ENCODE measurements at regions not wholly inside any gene's neighbourhood (a gene's known extent, or its start where the extent isn't known, plus 50 kb on each side); places are given as distances from the start of the nearest gene placed in this dataset.

DNA sequence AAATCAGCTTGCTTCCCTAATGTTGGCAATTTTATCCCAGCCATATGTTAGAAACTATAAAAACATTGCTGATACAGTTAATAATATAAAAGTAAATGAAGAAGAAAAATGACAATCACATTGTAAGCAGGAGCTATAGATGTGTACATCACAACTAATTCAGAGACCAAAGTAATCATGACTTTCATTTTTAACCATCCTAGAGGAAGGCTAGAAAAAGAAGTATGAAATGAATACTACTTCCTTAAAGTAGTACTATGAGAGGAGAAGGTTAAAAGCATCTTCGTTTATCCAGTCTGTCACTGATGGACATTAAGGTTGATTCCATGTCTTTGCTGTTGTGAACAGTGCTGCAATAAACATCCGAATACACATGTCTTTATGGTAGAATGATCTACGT is 135.5 kb downstream of the IRS2 start:
- H3K27me3 ChIP-seq = no peaks in the 10 kb centered on the region
- H3K36me3 ChIP-seq = no peaks in the 10 kb centered on the region
- no peaks in the 10 kb centered on the region for H3K9me3 ChIP-seq
- no peak overlapping the region for H3K4me3 ChIP-seq
- DNase-seq = no peak
- intact Hi-C loops (cut with DNase I; ENCODE audit: low total_unique reads) = no loop called here
- H3K4me1 ChIP-seq = no peaks in the 10 kb centered on the region
- TF ChIP-seq, protein P1, sequence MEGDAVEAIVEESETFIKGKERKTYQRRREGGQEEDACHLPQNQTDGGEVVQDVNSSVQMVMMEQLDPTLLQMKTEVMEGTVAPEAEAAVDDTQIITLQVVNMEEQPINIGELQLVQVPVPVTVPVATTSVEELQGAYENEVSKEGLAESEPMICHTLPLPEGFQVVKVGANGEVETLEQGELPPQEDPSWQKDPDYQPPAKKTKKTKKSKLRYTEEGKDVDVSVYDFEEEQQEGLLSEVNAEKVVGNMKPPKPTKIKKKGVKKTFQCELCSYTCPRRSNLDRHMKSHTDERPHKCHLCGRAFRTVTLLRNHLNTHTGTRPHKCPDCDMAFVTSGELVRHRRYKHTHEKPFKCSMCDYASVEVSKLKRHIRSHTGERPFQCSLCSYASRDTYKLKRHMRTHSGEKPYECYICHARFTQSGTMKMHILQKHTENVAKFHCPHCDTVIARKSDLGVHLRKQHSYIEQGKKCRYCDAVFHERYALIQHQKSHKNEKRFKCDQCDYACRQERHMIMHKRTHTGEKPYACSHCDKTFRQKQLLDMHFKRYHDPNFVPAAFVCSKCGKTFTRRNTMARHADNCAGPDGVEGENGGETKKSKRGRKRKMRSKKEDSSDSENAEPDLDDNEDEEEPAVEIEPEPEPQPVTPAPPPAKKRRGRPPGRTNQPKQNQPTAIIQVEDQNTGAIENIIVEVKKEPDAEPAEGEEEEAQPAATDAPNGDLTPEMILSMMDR (IDR thresholded peaks at IDR 0.05) = no peak
- no peak overlapping the region for H3K27ac ChIP-seq

GRCh38 chr13:109649713-109650112 is 136.7 kb downstream of the IRS2 start:
- H3K27ac ChIP-seq = no peak overlapping the region
- no peaks in the 10 kb centered on the region for H3K27me3 ChIP-seq
- H3K9me3 ChIP-seq = no peaks in the 10 kb centered on the region
- no peaks in the 10 kb centered on the region for H3K4me1 ChIP-seq
- no peak for DNase-seq
- H3K36me3 ChIP-seq = no peaks in the 10 kb centered on the region
- TF ChIP-seq, protein P1 (IDR thresholded peaks at IDR 0.05) = no peak
- no peak overlapping the region for H3K4me3 ChIP-seq
- intact Hi-C loops (cut with DNase I; ENCODE audit: low total_unique reads) = no loop called here

GRCh38 chr13:109647699-109648098 is 138.7 kb downstream of the IRS2 start:
- Histone ChIP-seq H3K27me3 (no peaks in the 10 kb centered on the region), H3K36me3 (no peaks in the 10 kb centered on the region), H3K27ac (no peak overlapping the region), H3K4me1 (no peaks in the 10 kb centered on the region), H3K4me3 (no peak overlapping the region), H3K9me3 (no peaks in the 10 kb centered on the region)
- no peak for DNase-seq
- TF ChIP-seq, protein P1 (IDR thresholded peaks at IDR 0.05) = no peak
- intact Hi-C loops (cut with DNase I; ENCODE audit: low total_unique reads) = no loop called here

DNA sequence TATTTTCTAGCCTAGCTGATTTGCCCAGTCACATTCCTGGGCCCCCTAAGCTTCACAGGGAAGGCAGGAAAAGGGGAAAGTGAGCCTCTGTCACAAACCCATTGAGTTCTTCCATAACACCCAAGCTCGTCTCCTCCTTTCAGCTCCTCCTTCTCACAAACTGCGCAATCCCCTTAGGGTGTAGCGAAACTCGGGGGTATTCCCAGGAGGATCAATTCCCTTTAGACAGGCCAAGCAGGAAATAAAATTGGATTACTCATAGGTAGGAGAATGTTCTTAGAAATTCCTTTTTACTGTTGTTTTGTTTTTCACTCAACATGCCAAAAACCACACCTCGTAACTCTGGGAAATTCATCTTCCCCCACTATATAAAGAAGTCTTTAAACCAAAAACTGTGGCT is 139.3 kb downstream of the IRS2 start:
- Histone ChIP-seq H3K4me3 (no peak overlapping the region), H3K4me1 (no peaks in the 10 kb centered on the region), H3K27me3 (no peaks in the 10 kb centered on the region), H3K9me3 (no peaks in the 10 kb centered on the region), H3K36me3 (no peaks in the 10 kb centered on the region), H3K27ac (no peak overlapping the region)
- TF ChIP-seq, protein P1 (IDR thresholded peaks at IDR 0.05) = no peak
- intact Hi-C loops (cut with DNase I; ENCODE audit: low total_unique reads) = no loop called here
- DNase-seq = no peak

DNA sequence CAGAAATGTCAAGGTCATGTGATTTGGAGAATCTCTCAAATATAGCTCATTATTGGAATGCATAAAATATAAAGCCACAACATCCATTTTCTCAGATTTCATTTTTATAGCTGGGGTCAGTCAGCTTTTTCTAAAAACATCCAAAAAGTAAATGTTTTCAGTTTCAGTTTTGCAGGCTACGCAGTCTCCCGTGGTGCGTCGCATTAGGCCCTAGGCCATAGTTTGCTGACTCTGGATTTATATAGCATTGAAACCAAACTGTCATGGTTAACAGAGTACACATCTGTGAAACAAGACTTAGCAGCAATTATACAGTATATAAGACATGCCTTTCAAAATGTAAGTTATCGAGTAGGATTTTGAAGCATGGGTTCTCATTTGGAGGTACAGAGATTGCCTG is 140.0 kb downstream of the IRS2 start:
- Histone ChIP-seq H3K9me3 (peaks cover 0 to 2% (median under 1%) of the 10 kb centered on the region in 3 donors), H3K36me3 (no peaks in the 10 kb centered on the region), H3K4me3 (no peak overlapping the region), H3K27me3 (no peaks in the 10 kb centered on the region), H3K4me1 (no peaks in the 10 kb centered on the region), H3K27ac (no peak overlapping the region)
- intact Hi-C loops (cut with DNase I; ENCODE audit: low total_unique reads) = no loop called here
- TF ChIP-seq, protein P1 (IDR thresholded peaks at IDR 0.05) = no peak
- DNase-seq = no peak

DNA sequence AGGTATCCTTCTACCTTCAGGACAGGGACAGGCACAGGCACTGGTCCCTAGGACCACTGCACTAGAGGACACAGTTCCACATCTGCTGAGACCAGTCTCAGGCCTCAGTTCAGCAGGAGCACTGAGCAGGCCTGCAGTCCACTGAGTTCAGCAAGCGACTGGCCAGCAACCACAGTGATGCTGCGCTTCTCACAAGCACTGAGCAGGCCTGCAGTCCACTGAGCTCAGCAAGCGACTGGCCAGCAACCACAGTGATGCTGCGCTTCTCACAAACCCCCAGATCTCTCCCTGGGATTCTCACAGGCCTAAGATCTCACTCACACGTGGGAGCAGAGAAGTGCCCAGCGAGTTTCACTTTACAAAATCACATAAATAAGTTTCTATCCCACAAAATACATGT is 140.6 kb downstream of the IRS2 start:
- H3K9me3 ChIP-seq = peaks cover 0 to 8% (median 7%) of the 10 kb centered on the region in 3 donors
- TF ChIP-seq, protein P1 (IDR thresholded peaks at IDR 0.05) = no peak
- H3K27ac ChIP-seq = no peak overlapping the region
- no peaks in the 10 kb centered on the region for H3K4me1 ChIP-seq
- no peaks in the 10 kb centered on the region for H3K27me3 ChIP-seq
- intact Hi-C loops (cut with DNase I; ENCODE audit: low total_unique reads) = no loop called here
- no peak overlapping the region for H3K4me3 ChIP-seq
- no peak for DNase-seq
- no peaks in the 10 kb centered on the region for H3K36me3 ChIP-seq
